HCT116 (cell line): ENCODE measurements at regions not wholly inside any gene's neighbourhood (a gene's known extent, or its start where the extent isn't known, plus 50 kb on each side); places are given as distances from the start of the nearest gene placed in this dataset.

Experiments
- ATAC-seq: fragments of 200-7000 bp; cut with Tn5 transposase; 2 replicates; pipeline ENCODE4 v1.9.1; 2020; ENCODE audit warnings: mild to moderate bottlenecking, moderate library complexity
- BruUV-seq: library from RNA; stranded (reverse); fragments of 400-500 nt; replicated peaks from 2 replicates; lab custom pipeline; 2021; lab: Mats Ljungman, UMichigan
- CTCF ChIA-PET: fragments of 300-600 bp; sonication (Branson Sonifier 250); formaldehyde crosslinking; loops from one replicate; lab custom pipeline; 2021; ENCODE audit warnings: antibody characterized with exemption; lab: Charles Lee
- POLR2A ChIA-PET: fragments of 300-600, 350-600 bp; sonication (Branson Sonifier 250); formaldehyde crosslinking; loops from one replicate; lab custom pipeline; 2021; ENCODE audit warnings: antibody characterized with exemption; lab: Charles Lee
- RAD21 ChIA-PET, 2 experiments: fragments of 300-600 bp; sonication (Branson Sonifier 250); formaldehyde crosslinking; loops; one replicate each; lab custom pipeline; 2023; ENCODE audit warnings: low total read pairs in 2 of 2; ENCODE audit not compliant: uncharacterized antibody in 2 of 2, unreplicated experiment in 2 of 2, low non-redundant PET in 1 of 2; lab: Charles Lee
- DNase-seq: peaks from one replicate; pipeline ENCODE4 v3.0.0-alpha.2; 2010; ENCODE audit warnings: low read depth, low spot score
- H2AFZ ChIP-seq: fragments of 200-600 bp; shearing (Covaris generic), sonication (generic); 2 replicates; pipeline ENCODE4 v1.6.1; 2017; ENCODE audit warnings: low read depth, mixed run types, mixed read lengths, antibody characterized with exemption, low read length; ENCODE audit not compliant: poor library complexity, severe bottlenecking
- H3K27ac ChIP-seq: 2 replicates; pipeline ENCODE4 v1.5.1; 2012; ENCODE audit warnings: low read depth, low read length
- H3K27me3 ChIP-seq: fragments of 200-600 bp; sonication (generic); 2 replicates; pipeline ENCODE4 v1.6.1; 2016; ENCODE audit warnings: mixed run types, low read length, mixed read lengths; ENCODE audit not compliant: insufficient read depth
- H3K36me3 ChIP-seq, 2 experiments: fragments of 200-500 bp in 1 of 2; fragments of 200-600 bp in 1 of 2; sonication (Bioruptor generic) in 1 of 2; sonication (generic) in 1 of 2; 2 replicates each; pipeline versions ENCODE4 v1.5.1 to v1.6.1; 2014 to 2016; ENCODE audit warnings: low read length in 2 of 2, inconsistent platforms in 1 of 2, mixed read lengths in 1 of 2, mixed run types in 1 of 2; ENCODE audit not compliant: insufficient read depth in 2 of 2, control insufficient read depth in 1 of 2
- H3K4me1 ChIP-seq, 2 experiments: fragments of 200-600 bp in 1 of 2; sonication (generic) in 1 of 2; 2 replicates each; pipeline versions ENCODE4 v1.5.1 to v1.6.1; 2012 to 2017; ENCODE audit warnings: low read length in 2 of 2, inconsistent platforms in 1 of 2, mild to moderate bottlenecking in 1 of 2, mixed read lengths in 1 of 2, mixed run types in 1 of 2, moderate library complexity in 1 of 2; ENCODE audit not compliant: insufficient read depth in 2 of 2, control insufficient read depth in 1 of 2
- H3K4me2 ChIP-seq: fragments of 200-600 bp; sonication (generic); 2 replicates; pipeline ENCODE4 v1.6.1; 2017; ENCODE audit warnings: mixed run types, low read length, mixed read lengths
- H3K4me3 ChIP-seq, 2 experiments: fragments of 200-600 bp in 1 of 2; sonication (generic) in 1 of 2; replicated peaks in 1 of 2; 2 replicates each; pipeline ENCODE4 v1.5.1; 2011 to 2016; ENCODE audit warnings: low read length in 2 of 2, control low read depth in 1 of 2, low read depth in 1 of 2, mild to moderate bottlenecking in 1 of 2, mixed read lengths in 1 of 2, mixed run types in 1 of 2
- H3K79me2 ChIP-seq: fragments of 200-600 bp; sonication (generic); 2 replicates; pipeline ENCODE4 v1.6.1; 2017; ENCODE audit warnings: mild to moderate bottlenecking, mixed run types, low read length, moderate library complexity, mixed read lengths; ENCODE audit not compliant: insufficient read depth
- H3K9ac ChIP-seq: fragments of 200-600 bp; sonication (generic); 2 replicates; pipeline ENCODE4 v1.6.1; 2016; ENCODE audit warnings: low read length, mixed read lengths
- H3K9me2 ChIP-seq: fragments of 200-600 bp; sonication (generic), shearing (Covaris generic); 2 replicates; pipeline ENCODE4 v1.6.1; 2017; ENCODE audit warnings: mixed run types, mild to moderate bottlenecking, moderate library complexity; ENCODE audit not compliant: insufficient read depth
- H3K9me3 ChIP-seq, 2 experiments: fragments of 200-500 bp in 1 of 2; fragments of 200-600 bp in 1 of 2; sonication (Bioruptor generic) in 1 of 2; sonication (generic) in 1 of 2; 2 replicates each; pipeline ENCODE4 v1.6.1; 2014 to 2017; ENCODE audit warnings: low read length in 2 of 2, mixed read lengths in 2 of 2, inconsistent platforms in 1 of 2, low read depth in 1 of 2, mild to moderate bottlenecking in 1 of 2, mixed run types in 1 of 2, moderate library complexity in 1 of 2; ENCODE audit not compliant: control insufficient read depth in 1 of 2, insufficient read depth in 1 of 2
- H4K20me1 ChIP-seq: fragments of 200-600 bp; sonication (generic), shearing (Covaris generic); 2 replicates; pipeline ENCODE4 v1.6.1; 2017; ENCODE audit warnings: mixed run types, mild to moderate bottlenecking, moderate library complexity; ENCODE audit not compliant: insufficient read depth
- ATF3 ChIP-seq: IDR thresholded peaks from 2 replicates; pipeline ENCODE4 v1.6.1; 2012
- CBX3 ChIP-seq: IDR thresholded peaks from 2 replicates; pipeline ENCODE4 v1.6.1; 2012; ENCODE audit warnings: low read depth
- CEBPB ChIP-seq: IDR thresholded peaks from 2 replicates; pipeline ENCODE4 v1.6.1; 2012; ENCODE audit warnings: low read depth
- EGR1 ChIP-seq: IDR thresholded peaks from 2 replicates; pipeline ENCODE4 v1.6.1; 2012; ENCODE audit warnings: low read depth
- ELF1 ChIP-seq: IDR thresholded peaks from 2 replicates; pipeline ENCODE4 v1.6.1; 2012; ENCODE audit warnings: low read depth, borderline replicate concordance
- EZH2 ChIP-seq: fragments of 200-600 bp; sonication (generic); IDR thresholded peaks from 2 replicates; pipeline ENCODE4 v1.6.1; 2017; ENCODE audit warnings: antibody characterized with exemption, mixed run types
- EZH2phosphoT487 ChIP-seq: fragments of 200-600 bp; IDR thresholded peaks from 2 replicates; pipeline ENCODE4 v1.6.1; 2018; ENCODE audit warnings: antibody characterized with exemption, borderline replicate concordance
- FOSL1 ChIP-seq: IDR thresholded peaks from 2 replicates; pipeline ENCODE4 v1.6.1; 2012; ENCODE audit warnings: low read depth
- JUND ChIP-seq: IDR thresholded peaks from 2 replicates; pipeline ENCODE4 v1.6.1; 2012
- MAX ChIP-seq: IDR thresholded peaks from 2 replicates; pipeline ENCODE4 v1.6.1; 2012
- POLR2A ChIP-seq: IDR thresholded peaks from 2 replicates; pipeline ENCODE4 v1.7.0; 2011; ENCODE audit warnings: borderline replicate concordance; ENCODE audit not compliant: insufficient read depth, insufficient read length; ENCODE audit errors: extremely low read depth
- RAD21 ChIP-seq: IDR thresholded peaks from 2 replicates; pipeline ENCODE4 v1.6.1; 2012; ENCODE audit warnings: low read depth, mild to moderate bottlenecking
- SIN3A ChIP-seq: IDR thresholded peaks from 2 replicates; pipeline ENCODE4 v1.6.1; 2012; ENCODE audit warnings: low read depth
- SRF ChIP-seq: IDR thresholded peaks from 2 replicates; pipeline ENCODE4 v1.6.1; 2012; ENCODE audit warnings: low read depth
- TCF7L2 ChIP-seq: IDR thresholded peaks from 2 replicates; pipeline ENCODE4 v1.7.0; 2011; ENCODE audit warnings: borderline replicate concordance, inconsistent platforms; ENCODE audit not compliant: insufficient read depth, insufficient read length; ENCODE audit errors: extremely low read depth
- YY1 ChIP-seq: IDR thresholded peaks from 2 replicates; pipeline ENCODE4 v1.6.1; 2011; ENCODE audit warnings: low read length, low read depth, moderate library complexity, mild to moderate bottlenecking; ENCODE audit not compliant: insufficient replicate concordance; ENCODE audit errors: extremely low read depth
- ZBTB33 ChIP-seq: IDR thresholded peaks from 2 replicates; pipeline ENCODE4 v1.6.1; 2011; ENCODE audit warnings: mild to moderate bottlenecking, low read length, moderate library complexity; ENCODE audit not compliant: insufficient replicate concordance; ENCODE audit errors: extremely low read depth
- ZFX ChIP-seq: fragments of 450-650 bp; IDR thresholded peaks from 2 replicates; pipeline ENCODE4 v1.6.1; 2017
- intact Hi-C: fragments of 100-400 bp; cut with micrococcal nuclease; formaldehyde crosslinking; loops from 2 replicates; pipeline ENCODE4 v1.10.0; 2022
- TF ChIP-seq, protein P1 (sequence below): IDR thresholded peaks from 2 replicates; pipeline ENCODE4 v1.6.1; 2012; ENCODE audit warnings: low read depth

DNA sequence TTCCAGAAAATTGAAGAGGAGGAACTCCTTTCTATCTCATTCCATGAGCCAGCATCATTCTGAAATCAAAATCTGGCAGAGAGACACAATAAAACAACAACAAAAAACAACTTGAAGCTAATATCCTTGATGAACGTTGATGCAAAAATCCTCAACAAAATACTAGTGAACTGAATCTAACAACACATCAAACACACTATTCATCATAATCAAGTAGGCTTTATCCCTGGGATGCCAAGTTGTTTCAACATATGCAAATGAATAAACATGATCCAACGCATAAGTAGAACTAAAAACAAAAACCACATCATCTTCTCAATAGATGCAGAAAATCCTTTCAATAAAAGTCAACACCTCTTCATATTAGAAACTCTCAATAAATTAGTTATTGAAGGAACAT is 335.3 kb upstream of the BRINP3 start:
- TF ChIP-seq YY1 = no peak
- no peak for TF ChIP-seq POLR2A
- no peak for TF ChIP-seq JUND
- no peak for TF ChIP-seq ZFX
- no peak for TF ChIP-seq ZBTB33
- TF ChIP-seq FOSL1 = no peak
- TF ChIP-seq CBX3 = no peak
- no peak for TF ChIP-seq ATF3
- TF ChIP-seq ELF1 = no peak
- TF ChIP-seq EZH2 = no peak
- no peak for TF ChIP-seq CEBPB
- TF ChIP-seq TCF7L2 = no peak
- no peak for TF ChIP-seq SRF
- TF ChIP-seq SIN3A = no peak
- no peak for TF ChIP-seq EGR1
- TF ChIP-seq MAX = no peak
- TF ChIP-seq, protein P1, sequence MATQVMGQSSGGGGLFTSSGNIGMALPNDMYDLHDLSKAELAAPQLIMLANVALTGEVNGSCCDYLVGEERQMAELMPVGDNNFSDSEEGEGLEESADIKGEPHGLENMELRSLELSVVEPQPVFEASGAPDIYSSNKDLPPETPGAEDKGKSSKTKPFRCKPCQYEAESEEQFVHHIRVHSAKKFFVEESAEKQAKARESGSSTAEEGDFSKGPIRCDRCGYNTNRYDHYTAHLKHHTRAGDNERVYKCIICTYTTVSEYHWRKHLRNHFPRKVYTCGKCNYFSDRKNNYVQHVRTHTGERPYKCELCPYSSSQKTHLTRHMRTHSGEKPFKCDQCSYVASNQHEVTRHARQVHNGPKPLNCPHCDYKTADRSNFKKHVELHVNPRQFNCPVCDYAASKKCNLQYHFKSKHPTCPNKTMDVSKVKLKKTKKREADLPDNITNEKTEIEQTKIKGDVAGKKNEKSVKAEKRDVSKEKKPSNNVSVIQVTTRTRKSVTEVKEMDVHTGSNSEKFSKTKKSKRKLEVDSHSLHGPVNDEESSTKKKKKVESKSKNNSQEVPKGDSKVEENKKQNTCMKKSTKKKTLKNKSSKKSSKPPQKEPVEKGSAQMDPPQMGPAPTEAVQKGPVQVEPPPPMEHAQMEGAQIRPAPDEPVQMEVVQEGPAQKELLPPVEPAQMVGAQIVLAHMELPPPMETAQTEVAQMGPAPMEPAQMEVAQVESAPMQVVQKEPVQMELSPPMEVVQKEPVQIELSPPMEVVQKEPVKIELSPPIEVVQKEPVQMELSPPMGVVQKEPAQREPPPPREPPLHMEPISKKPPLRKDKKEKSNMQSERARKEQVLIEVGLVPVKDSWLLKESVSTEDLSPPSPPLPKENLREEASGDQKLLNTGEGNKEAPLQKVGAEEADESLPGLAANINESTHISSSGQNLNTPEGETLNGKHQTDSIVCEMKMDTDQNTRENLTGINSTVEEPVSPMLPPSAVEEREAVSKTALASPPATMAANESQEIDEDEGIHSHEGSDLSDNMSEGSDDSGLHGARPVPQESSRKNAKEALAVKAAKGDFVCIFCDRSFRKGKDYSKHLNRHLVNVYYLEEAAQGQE = no peak
- TF ChIP-seq RAD21 = no peak
- no peak for TF ChIP-seq EZH2phosphoT487
- no peak overlapping the region for H2AFZ ChIP-seq
- no peak overlapping the region for H3K4me3 ChIP-seq
- ATAC-seq (no peak), DNase-seq (no peak)
- no peak overlapping the region for H3K4me2 ChIP-seq
- RAD21 ChIA-PET = no interaction called here
- CTCF ChIA-PET = no interaction called here
- H3K9ac ChIP-seq = no peak overlapping the region
- H3K27me3 ChIP-seq = no peaks in the 10 kb centered on the region
- H3K27ac ChIP-seq = no peak overlapping the region
- H3K9me2 ChIP-seq = no peaks in the 10 kb centered on the region
- H3K9me3 ChIP-seq = no peaks in the 10 kb centered on the region
- no peaks in the 10 kb centered on the region for H3K79me2 ChIP-seq
- POLR2A ChIA-PET = no interaction called here
- no peaks in the 10 kb centered on the region for H4K20me1 ChIP-seq
- H3K4me1 ChIP-seq = no peaks in the 10 kb centered on the region
- no peaks in the 10 kb centered on the region for H3K36me3 ChIP-seq
- BruUV-seq = no TSS peak
- intact Hi-C loops = no loop called here
